Activated CD4-positive, alpha-beta memory T cell treated with anti-CD3 and anti-CD28 coated beads for 36 hours (primary cell): ENCODE measurements at regions not wholly inside any gene's neighbourhood (a gene's known extent, or its start where the extent isn't known, plus 50 kb on each side); places are given as distances from the start of the nearest gene placed in this dataset.
A peak's percentile ranks its signal among the peaks of the same experiment; 100 is the strongest.
"Not testable (repeated sequence)": the region's sequence is repeated elsewhere in the genome, so short reads cannot be mapped to it uniquely, and the experiment has no call there.

ENCODE experiments used
- CTCF ChIA-PET: fragments of 350-600 bp; sonication (Branson Sonifier 250); formaldehyde crosslinking; loops from one replicate; lab custom pipeline; 2021; ENCODE audit warnings: antibody characterized with exemption, inconsistent platforms; lab: Charles Lee
- POLR2A ChIA-PET: fragments of 350-600 bp; sonication (Branson Sonifier 250); formaldehyde crosslinking; loops from one replicate; lab custom pipeline; 2021; ENCODE audit warnings: antibody characterized with exemption; lab: Charles Lee
- DNase-seq: peaks from one replicate; pipeline ENCODE4 v3.0.0-alpha.2; 2020
- H3K27ac Mint-ChIP-seq: one replicate; pipeline ENCODE4 v1.8.0; 2021; ENCODE audit warnings: mixed read lengths
- H3K27me3 Mint-ChIP-seq: one replicate; pipeline ENCODE4 v1.8.0; 2021; ENCODE audit warnings: mixed read lengths
- H3K36me3 Mint-ChIP-seq: one replicate; pipeline ENCODE4 v1.8.0; 2021; ENCODE audit warnings: mixed read lengths
- H3K4me1 Mint-ChIP-seq: one replicate; pipeline ENCODE4 v1.8.0; 2021; ENCODE audit warnings: low read depth, mixed read lengths
- H3K4me3 Mint-ChIP-seq: one replicate; pipeline ENCODE4 v1.8.0; 2021; ENCODE audit warnings: mild to moderate bottlenecking, mixed read lengths
- H3K9me3 Mint-ChIP-seq: one replicate; pipeline ENCODE4 v1.8.0; 2021; ENCODE audit warnings: mixed read lengths
- intact Hi-C: fragments of 100-400 bp; cut with micrococcal nuclease; formaldehyde crosslinking; loops from one replicate; pipeline ENCODE4 v1.15.1; 2023

- intact Hi-C loops, result no loop called here
- DNase-seq, result no peak
- Mint-ChIP-seq H3K27ac (no peak overlapping the region), H3K36me3 (no peaks in the 10 kb centered on the region), H3K9me3 (no peaks in the 10 kb centered on the region), H3K27me3 (peaks cover 1% of the 10 kb centered on the region), H3K4me1 (no peaks in the 10 kb centered on the region), H3K4me3 (no peak overlapping the region)
- ChIA-PET CTCF (no interaction called here), POLR2A (no interaction called here)
These were observed 121.3 kb downstream of the TBX3 start for GRCh38 chr12:114562654-114563053.

GRCh38 chr12:114555451-114555850 is 128.5 kb downstream of the TBX3 start:
- Mint-ChIP-seq H3K27ac (no peak overlapping the region), H3K4me1 (no peaks in the 10 kb centered on the region), H3K36me3 (no peaks in the 10 kb centered on the region), H3K9me3 (no peaks in the 10 kb centered on the region), H3K4me3 (no peak overlapping the region), H3K27me3 (peaks cover 1% of the 10 kb centered on the region)
- intact Hi-C loops, result no loop called here
- no peak for DNase-seq
- ChIA-PET POLR2A (no interaction called here), CTCF (no interaction called here)

- no peaks in the 10 kb centered on the region for H3K4me1 Mint-ChIP-seq
- ChIA-PET POLR2A (no interaction called here), CTCF (no interaction called here)
- no peak overlapping the region for H3K27ac Mint-ChIP-seq
- no peaks in the 10 kb centered on the region for H3K36me3 Mint-ChIP-seq
- DNase-seq, result no peak
- no peaks in the 10 kb centered on the region for H3K9me3 Mint-ChIP-seq
- H3K4me3 Mint-ChIP-seq, result no peak overlapping the region
- H3K27me3 Mint-ChIP-seq, result no peaks in the 10 kb centered on the region
- intact Hi-C loops, result no loop called here
These were observed 136.3 kb downstream of the TBX3 start for GRCh38 chr12:114547636-114548035.

GRCh38 chr12:114530417-114530816 is 124.5 kb upstream of the TBX5 start:
- POLR2A ChIA-PET, result no interaction called here
- Mint-ChIP-seq H3K27me3 (peaks cover 9% of the 10 kb centered on the region), H3K4me1 (no peaks in the 10 kb centered on the region), H3K9me3 (no peaks in the 10 kb centered on the region), H3K36me3 (no peaks in the 10 kb centered on the region), H3K4me3 (no peak overlapping the region), H3K27ac (no peak overlapping the region)
- CTCF ChIA-PET, result no interaction called here
- DNase-seq, result no peak
- intact Hi-C loops, result no loop called here

- ChIA-PET POLR2A (no interaction called here), CTCF (no interaction called here)
- Mint-ChIP-seq H3K27ac (no peak overlapping the region), H3K27me3 (peaks cover 9% of the 10 kb centered on the region), H3K9me3 (no peaks in the 10 kb centered on the region), H3K4me3 (no peak overlapping the region), H3K36me3 (no peaks in the 10 kb centered on the region), H3K4me1 (no peaks in the 10 kb centered on the region)
- intact Hi-C loops, result no loop called here
- no peak for DNase-seq
These were observed 124.0 kb upstream of the TBX5 start for GRCh38 chr12:114529966-114530365.

GRCh38 chr12:114528766-114529165 is 122.8 kb upstream of the TBX5 start:
- intact Hi-C loops, result no loop called here
- Mint-ChIP-seq H3K4me3 (no peak overlapping the region), H3K36me3 (no peaks in the 10 kb centered on the region), H3K27ac (no peak overlapping the region), H3K4me1 (no peaks in the 10 kb centered on the region), H3K27me3 (peaks cover 9% of the 10 kb centered on the region), H3K9me3 (no peaks in the 10 kb centered on the region)
- DNase-seq, result no peak
- POLR2A ChIA-PET, result no interaction called here
- CTCF ChIA-PET, result no interaction called here

- H3K4me3 Mint-ChIP-seq, DNase-seq, H3K4me1 Mint-ChIP-seq, H3K27me3 Mint-ChIP-seq, H3K36me3 Mint-ChIP-seq, H3K27ac Mint-ChIP-seq, CTCF ChIA-PET, intact Hi-C loops, POLR2A ChIA-PET, H3K9me3 Mint-ChIP-seq: not testable (repeated sequence)
These were observed 115.2 kb upstream of the TBX5 start for GRCh38 chr12:114521160-114521559.

- DNase-seq, result no peak
- ChIA-PET CTCF (interaction anchor here (3.5 kb wide), 1 partner anchor 532 kb away, joined by 15 read pairs; no protein-coding TSS in a partner anchor), POLR2A (no interaction called here)
- no peaks in the 10 kb centered on the region for H3K9me3 Mint-ChIP-seq
- no peak overlapping the region for H3K27ac Mint-ChIP-seq
- no peak overlapping the region for H3K4me3 Mint-ChIP-seq
- no peaks in the 10 kb centered on the region for H3K27me3 Mint-ChIP-seq
- intact Hi-C loops, result no loop called here
- no peaks in the 10 kb centered on the region for H3K36me3 Mint-ChIP-seq
- H3K4me1 Mint-ChIP-seq, result peaks cover 2% of the 10 kb centered on the region
These were observed 106.4 kb upstream of the TBX5 start for GRCh38 chr12:114512351-114512750.

GRCh38 chr12:114508529-114509129 is 102.7 kb upstream of the TBX5 start:
- ChIA-PET POLR2A (no interaction called here), CTCF (interaction anchor here (0.7 to 3.2 kb wide), 16 partner anchors 9 to 590 kb away, joined by 3 to 58 read pairs (median 4); partner anchors contain the start of gene RBM19)
- no peaks in the 10 kb centered on the region for H3K36me3 Mint-ChIP-seq
- no peak overlapping the region for H3K27ac Mint-ChIP-seq
- intact Hi-C loops, result loop anchor here (1.0 kb wide), 2 partner anchors 528 to 542 kb away; partner anchors contain the start of gene RBM19
- H3K27me3 Mint-ChIP-seq, result peaks cover 5% of the 10 kb centered on the region
- H3K9me3 Mint-ChIP-seq, result no peaks in the 10 kb centered on the region
- no peak overlapping the region for H3K4me3 Mint-ChIP-seq
- peak; percentile 71 for DNase-seq
- H3K4me1 Mint-ChIP-seq, result peaks cover 2% of the 10 kb centered on the region

- POLR2A ChIA-PET, result no interaction called here
- no peak for DNase-seq
- H3K27me3 Mint-ChIP-seq, result peaks cover 12% of the 10 kb centered on the region
- no peaks in the 10 kb centered on the region for H3K9me3 Mint-ChIP-seq
- peaks cover 2% of the 10 kb centered on the region for H3K4me1 Mint-ChIP-seq
- CTCF ChIA-PET, result interaction anchor here (2.7 kb wide), 1 partner anchor 340 kb away, joined by 10 read pairs; no protein-coding TSS in a partner anchor
- intact Hi-C loops, result no loop called here
- H3K27ac Mint-ChIP-seq, result no peak overlapping the region
- no peaks in the 10 kb centered on the region for H3K36me3 Mint-ChIP-seq
- H3K4me3 Mint-ChIP-seq, result no peak overlapping the region
These were observed 100.7 kb upstream of the TBX5 start for GRCh38 chr12:114506651-114507050.

- POLR2A ChIA-PET, result no interaction called here
- H3K4me3 Mint-ChIP-seq, result no peak overlapping the region
- DNase-seq, result no peak
- peaks cover 2% of the 10 kb centered on the region for H3K4me1 Mint-ChIP-seq
- H3K9me3 Mint-ChIP-seq, result no peaks in the 10 kb centered on the region
- no peaks in the 10 kb centered on the region for H3K36me3 Mint-ChIP-seq
- peaks cover 24% of the 10 kb centered on the region for H3K27me3 Mint-ChIP-seq
- intact Hi-C loops, result no loop called here
- CTCF ChIA-PET, result no interaction called here
- H3K27ac Mint-ChIP-seq, result no peak overlapping the region
These were observed 98.4 kb upstream of the TBX5 start for GRCh38 chr12:114504311-114504710.

GRCh38 chr12:114501474-114501807 is 95.5 kb upstream of the TBX5 start:
- Mint-ChIP-seq H3K27me3 (peaks cover 32% of the 10 kb centered on the region), H3K36me3 (no peaks in the 10 kb centered on the region), H3K4me1 (no peaks in the 10 kb centered on the region), H3K4me3 (no peak overlapping the region), H3K27ac (no peak overlapping the region), H3K9me3 (no peaks in the 10 kb centered on the region)
- intact Hi-C loops, result no loop called here
- DNase-seq, result no peak
- CTCF ChIA-PET, result no interaction called here
- POLR2A ChIA-PET, result no interaction called here

- ChIA-PET POLR2A (no interaction called here), CTCF (interaction anchor here (1.8 kb wide), 1 partner anchor 8 kb away, joined by 5 read pairs; no protein-coding TSS in a partner anchor)
- Mint-ChIP-seq H3K4me1 (no peaks in the 10 kb centered on the region), H3K27ac (no peak overlapping the region), H3K36me3 (no peaks in the 10 kb centered on the region), H3K4me3 (no peak overlapping the region), H3K27me3 (peaks cover 31% of the 10 kb centered on the region), H3K9me3 (no peaks in the 10 kb centered on the region)
- intact Hi-C loops, result no loop called here
- no peak for DNase-seq
These were observed 95.0 kb upstream of the TBX5 start for GRCh38 chr12:114500775-114501473.
